ENCODE measurements at regions not wholly inside any gene's neighbourhood (a gene's known extent, or its start where the extent isn't known, plus 50 kb on each side); places are given as distances from the start of the nearest gene placed in this dataset.

DNA sequence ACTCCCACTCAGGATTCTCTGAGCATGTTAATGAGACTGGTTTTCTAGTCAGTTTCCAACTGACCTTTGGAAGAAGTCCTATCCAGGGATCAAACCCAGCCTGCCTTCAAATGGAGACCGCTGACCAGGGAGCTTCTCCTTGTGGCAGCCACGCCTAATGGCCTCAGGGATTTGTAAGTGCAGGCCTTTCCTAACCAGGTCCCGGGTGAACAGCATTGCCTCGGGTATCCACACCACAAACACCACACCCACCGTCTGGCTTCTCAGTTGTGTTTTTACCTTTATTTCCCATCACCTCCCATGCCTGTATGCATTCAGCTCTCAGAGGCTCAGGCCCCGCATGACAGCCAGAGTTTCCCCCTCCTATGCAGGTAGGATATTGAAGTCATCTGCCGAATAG lies 406.3 kb upstream of the HS6ST1 start:
- no peak for DNase-seq (ENCODE audit: insufficient read length, low spot score, missing footprints)
- Histone ChIP-seq H3K27me3 (ENCODE audit: insufficient read depth, low read length) (no peaks in the 10 kb centered on the region), H2AFZ (ENCODE audit: low read length) (no peak overlapping the region), H3K79me2 (ENCODE audit: insufficient read depth, low read length) (no peaks in the 10 kb centered on the region), H3K4me1 (ENCODE audit: insufficient read depth, low read length) (peaks cover 4% of the 10 kb centered on the region), H3K4me2 (ENCODE audit: insufficient read depth, low read length) (no peak overlapping the region), H3K4me3 (ENCODE audit: insufficient read depth, low read length) (no peak overlapping the region), H3K9me3 (ENCODE audit: low read depth, low read length) (no peaks in the 10 kb centered on the region), H3K27ac (ENCODE audit: low read depth, low read length) (no peak overlapping the region), H3K36me3 (ENCODE audit: insufficient read depth, low read length) (no peaks in the 10 kb centered on the region), H4K20me1 (ENCODE audit: insufficient read depth, low read length) (no peaks in the 10 kb centered on the region)
- TF ChIP-seq, protein P1, sequence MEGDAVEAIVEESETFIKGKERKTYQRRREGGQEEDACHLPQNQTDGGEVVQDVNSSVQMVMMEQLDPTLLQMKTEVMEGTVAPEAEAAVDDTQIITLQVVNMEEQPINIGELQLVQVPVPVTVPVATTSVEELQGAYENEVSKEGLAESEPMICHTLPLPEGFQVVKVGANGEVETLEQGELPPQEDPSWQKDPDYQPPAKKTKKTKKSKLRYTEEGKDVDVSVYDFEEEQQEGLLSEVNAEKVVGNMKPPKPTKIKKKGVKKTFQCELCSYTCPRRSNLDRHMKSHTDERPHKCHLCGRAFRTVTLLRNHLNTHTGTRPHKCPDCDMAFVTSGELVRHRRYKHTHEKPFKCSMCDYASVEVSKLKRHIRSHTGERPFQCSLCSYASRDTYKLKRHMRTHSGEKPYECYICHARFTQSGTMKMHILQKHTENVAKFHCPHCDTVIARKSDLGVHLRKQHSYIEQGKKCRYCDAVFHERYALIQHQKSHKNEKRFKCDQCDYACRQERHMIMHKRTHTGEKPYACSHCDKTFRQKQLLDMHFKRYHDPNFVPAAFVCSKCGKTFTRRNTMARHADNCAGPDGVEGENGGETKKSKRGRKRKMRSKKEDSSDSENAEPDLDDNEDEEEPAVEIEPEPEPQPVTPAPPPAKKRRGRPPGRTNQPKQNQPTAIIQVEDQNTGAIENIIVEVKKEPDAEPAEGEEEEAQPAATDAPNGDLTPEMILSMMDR (IDR thresholded peaks at IDR 0.05; ENCODE audit: extremely low read depth, low read depth, low read length): no peak

DNA sequence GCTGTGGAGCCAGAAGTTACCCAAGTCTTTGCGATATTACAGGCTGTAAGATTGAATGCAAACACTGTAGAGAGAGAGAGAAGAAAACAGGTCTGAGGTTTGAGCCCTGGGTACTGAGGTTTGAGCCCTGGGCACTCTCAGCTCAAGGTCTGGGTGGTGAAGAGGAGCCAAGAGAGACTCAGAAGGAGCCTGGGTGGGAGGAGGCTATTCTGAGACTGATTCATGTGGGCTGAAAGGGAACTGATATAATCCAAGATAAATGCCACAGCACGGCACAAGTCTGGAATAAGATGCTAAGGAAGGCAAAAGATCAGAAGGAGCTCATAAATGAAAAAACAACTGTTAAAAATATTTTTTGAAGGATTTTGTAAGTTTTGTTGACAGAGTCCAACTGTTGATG lies 407.6 kb upstream of the HS6ST1 start:
- no peaks in the 10 kb centered on the region for H3K27me3 ChIP-seq (ENCODE audit: insufficient read depth, low read length)
- H3K27ac ChIP-seq (ENCODE audit: low read depth, low read length): no peak overlapping the region
- H3K4me3 ChIP-seq (ENCODE audit: insufficient read depth, low read length): no peak overlapping the region
- H3K79me2 ChIP-seq (ENCODE audit: insufficient read depth, low read length): no peaks in the 10 kb centered on the region
- no peak for DNase-seq (ENCODE audit: insufficient read length, low spot score, missing footprints)
- no peak overlapping the region for H3K4me2 ChIP-seq (ENCODE audit: insufficient read depth, low read length)
- TF ChIP-seq, protein P1 (IDR thresholded peaks at IDR 0.05; ENCODE audit: extremely low read depth, low read depth, low read length): no peak
- H3K9me3 ChIP-seq (ENCODE audit: low read depth, low read length): no peaks in the 10 kb centered on the region
- no peaks in the 10 kb centered on the region for H4K20me1 ChIP-seq (ENCODE audit: insufficient read depth, low read length)
- no peaks in the 10 kb centered on the region for H3K36me3 ChIP-seq (ENCODE audit: insufficient read depth, low read length)
- peaks cover 4% of the 10 kb centered on the region for H3K4me1 ChIP-seq (ENCODE audit: insufficient read depth, low read length)
- no peak overlapping the region for H2AFZ ChIP-seq (ENCODE audit: low read length)

DNA sequence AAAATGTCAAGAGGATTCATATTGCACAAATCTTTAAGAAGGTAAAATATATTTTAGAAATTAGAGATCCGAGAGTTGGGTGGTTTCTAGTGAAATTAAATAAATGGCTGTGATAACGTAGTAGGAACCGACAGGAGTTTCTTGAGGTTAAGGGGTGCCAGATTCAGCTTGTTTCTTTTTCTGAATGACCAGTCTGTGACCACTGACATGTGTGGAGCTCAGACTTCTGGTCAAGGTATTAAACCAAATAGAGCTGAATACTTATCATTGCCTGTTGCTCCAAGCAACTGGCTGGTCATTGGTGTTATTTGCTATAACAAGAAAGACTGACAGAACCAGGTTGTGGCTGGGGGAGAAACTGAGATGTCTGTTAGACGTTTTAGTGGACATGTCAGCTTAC lies 408.2 kb upstream of the HS6ST1 start:
- Histone ChIP-seq H3K36me3 (ENCODE audit: insufficient read depth, low read length) (no peaks in the 10 kb centered on the region), H3K27ac (ENCODE audit: low read depth, low read length) (no peak overlapping the region), H3K9me3 (ENCODE audit: low read depth, low read length) (no peaks in the 10 kb centered on the region), H3K4me1 (ENCODE audit: insufficient read depth, low read length) (peaks cover 4% of the 10 kb centered on the region), H3K4me3 (ENCODE audit: insufficient read depth, low read length) (no peak overlapping the region), H3K79me2 (ENCODE audit: insufficient read depth, low read length) (no peaks in the 10 kb centered on the region), H3K4me2 (ENCODE audit: insufficient read depth, low read length) (no peak overlapping the region), H2AFZ (ENCODE audit: low read length) (no peak overlapping the region), H3K27me3 (ENCODE audit: insufficient read depth, low read length) (no peaks in the 10 kb centered on the region), H4K20me1 (ENCODE audit: insufficient read depth, low read length) (no peaks in the 10 kb centered on the region)
- TF ChIP-seq, protein P1 (IDR thresholded peaks at IDR 0.05; ENCODE audit: extremely low read depth, low read depth, low read length): no peak
- no peak for DNase-seq (ENCODE audit: insufficient read length, low spot score, missing footprints)

DNA sequence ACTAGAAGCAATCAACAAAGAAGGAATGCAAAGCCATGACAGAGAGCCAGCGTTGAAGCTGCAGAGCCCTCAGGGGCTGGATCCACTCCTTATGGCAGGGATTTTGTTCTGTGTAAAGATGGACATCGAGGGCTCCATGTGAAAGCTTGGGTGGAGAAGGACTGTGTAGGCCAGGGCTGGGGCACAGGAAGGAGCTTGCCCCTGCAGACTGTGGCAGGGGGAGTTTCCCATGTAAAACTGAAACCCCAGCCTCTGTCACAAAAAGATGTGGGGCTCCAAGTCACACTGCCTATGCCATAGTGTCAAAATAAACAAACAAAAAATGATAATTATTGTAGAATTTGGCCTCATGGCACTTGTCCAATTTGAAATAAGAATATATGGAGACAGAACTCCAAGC lies 408.7 kb upstream of the HS6ST1 start:
- Histone ChIP-seq H3K27me3 (ENCODE audit: insufficient read depth, low read length) (no peaks in the 10 kb centered on the region), H3K27ac (ENCODE audit: low read depth, low read length) (no peak overlapping the region), H3K9me3 (ENCODE audit: low read depth, low read length) (no peaks in the 10 kb centered on the region), H3K79me2 (ENCODE audit: insufficient read depth, low read length) (no peaks in the 10 kb centered on the region), H3K36me3 (ENCODE audit: insufficient read depth, low read length) (no peaks in the 10 kb centered on the region), H3K4me3 (ENCODE audit: insufficient read depth, low read length) (no peak overlapping the region), H2AFZ (ENCODE audit: low read length) (no peak overlapping the region), H4K20me1 (ENCODE audit: insufficient read depth, low read length) (no peaks in the 10 kb centered on the region), H3K4me2 (ENCODE audit: insufficient read depth, low read length) (no peak overlapping the region), H3K4me1 (ENCODE audit: insufficient read depth, low read length) (peaks cover 4% of the 10 kb centered on the region)
- DNase-seq (ENCODE audit: insufficient read length, low spot score, missing footprints): no peak
- TF ChIP-seq, protein P1 (IDR thresholded peaks at IDR 0.05; ENCODE audit: extremely low read depth, low read depth, low read length): no peak
